ENCODE measurements at regions not wholly inside any gene's neighbourhood (a gene's known extent, or its start where the extent isn't known, plus 50 kb on each side); places are given as distances from the start of the nearest gene placed in this dataset.

DNA sequence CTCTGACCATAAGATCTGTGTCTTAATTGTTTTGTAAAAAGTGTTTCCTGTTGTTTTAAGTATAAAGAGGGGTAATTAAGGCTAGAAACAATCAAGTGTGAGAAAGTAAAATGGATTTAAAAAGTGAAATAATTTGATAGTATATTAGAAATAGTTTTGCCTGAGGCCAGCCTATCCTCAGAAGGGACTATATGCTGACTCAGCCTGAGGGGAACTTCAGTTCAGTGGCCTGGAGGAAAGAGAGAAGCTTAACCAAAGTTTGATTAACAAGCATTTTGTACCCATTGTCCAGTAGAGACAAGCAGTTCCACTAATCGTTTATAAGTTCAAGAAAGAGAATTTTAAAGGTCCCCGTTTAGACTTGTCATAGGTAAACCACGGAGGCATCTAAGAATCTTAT is 1793.2 kb upstream of the PRR20A start:
- TF ChIP-seq CTCF (IDR thresholded peaks at IDR 0.05; ENCODE audit: insufficient read depth, low read depth, low read length) (no peak), EZH2 (IDR thresholded peaks at IDR 0.05; ENCODE audit: insufficient read depth, low read length) (no peak)

Data from astrocyte (in vitro differentiated cells and primary cell).